T-cell (primary cell): ENCODE measurements at regions not wholly inside any gene's neighbourhood (a gene's known extent, or its start where the extent isn't known, plus 50 kb on each side); places are given as distances from the start of the nearest gene placed in this dataset.

ENCODE experiments used
- ATAC-seq, 4 experiments: fragments of 200-7000 bp in 3 of 4; fragments of 150-1000 bp in 1 of 4; cut with Tn5 transposase; replicated peaks in 1 of 4; 1 replicate in 3 of 4; 2 replicates in 1 of 4; pipeline ENCODE4 v1.10.0; 2021; ENCODE audit warnings: moderate library complexity in 3 of 4, mild to moderate bottlenecking in 2 of 4, moderate number of reproducible peaks in 1 of 4
- CTCF ChIA-PET, 2 donors: fragments of 300-600 bp; sonication (Branson Sonifier 250); formaldehyde crosslinking; loops; one replicate each; lab custom pipeline; 2022; ENCODE audit warnings: antibody characterized with exemption in 2 of 2; lab: Charles Lee
- POLR2A ChIA-PET, 2 donors: fragments of 300-600 bp; sonication (Branson Sonifier 250); formaldehyde crosslinking; loops; one replicate each; lab custom pipeline; 2022; ENCODE audit warnings: antibody characterized with exemption in 2 of 2; lab: Charles Lee
- DNase-seq, 35 experiments: peaks; one replicate each; pipeline versions ENCODE4 v3.0.0 to v3.0.0-alpha.2; 2013 to 2023
- H3K27ac ChIP-seq: one replicate; pipeline ENCODE4 v1.5.1; 2013; ENCODE audit warnings: low read length
- H3K27me3 ChIP-seq, 2 experiments: replicated peaks in 1 of 2; 1 replicate in 1 of 2; 2 replicates in 1 of 2; pipeline versions ENCODE4 v1.6.1 to v1.7.0; 2013; ENCODE audit warnings: low read length in 1 of 2, mixed read lengths in 1 of 2; ENCODE audit not compliant: control insufficient read depth in 2 of 2, insufficient read depth in 2 of 2; ENCODE audit errors: extremely low read depth in 1 of 2
- H3K36me3 ChIP-seq, 2 donors: 1 replicate in 1 of 2; 2 replicates in 1 of 2; pipeline versions ENCODE4 v1.6.1 to v1.7.0; 2013; ENCODE audit warnings: low read length in 1 of 2; ENCODE audit not compliant: control insufficient read depth in 2 of 2, insufficient read depth in 1 of 2; ENCODE audit errors: extremely low read depth in 1 of 2
- H3K4me1 ChIP-seq, 2 experiments: 1 replicate in 1 of 2; 2 replicates in 1 of 2; pipeline versions ENCODE4 v1.6.1 to v1.7.0; 2013; ENCODE audit warnings: low read length in 2 of 2, mixed read lengths in 1 of 2; ENCODE audit not compliant: insufficient read depth in 2 of 2, control insufficient read depth in 1 of 2; ENCODE audit errors: extremely low read depth in 1 of 2
- H3K4me3 ChIP-seq, 2 donors: 1 replicate in 1 of 2; 2 replicates in 1 of 2; pipeline versions ENCODE4 v1.5.1 to v1.7.0; 2013; ENCODE audit warnings: mild to moderate bottlenecking in 2 of 2, low read length in 1 of 2, moderate library complexity in 1 of 2; ENCODE audit not compliant: control insufficient read depth in 1 of 2; ENCODE audit errors: extremely low read depth in 1 of 2
- H3K9me3 ChIP-seq: 2 replicates; pipeline ENCODE4 v1.7.0; 2013
- H3K27ac Mint-ChIP-seq, 2 donors: one replicate each; pipeline ENCODE4 v1.8.0; 2020 to 2021; ENCODE audit warnings: mild to moderate bottlenecking in 2 of 2, mixed read lengths in 2 of 2
- H3K27me3 Mint-ChIP-seq, 2 donors: one replicate each; pipeline ENCODE4 v1.8.0; 2021 to 2022; ENCODE audit warnings: mixed read lengths in 2 of 2
- H3K36me3 Mint-ChIP-seq: one replicate; pipeline ENCODE4 v1.8.0; 2021; ENCODE audit warnings: mixed read lengths
- H3K4me1 Mint-ChIP-seq, 3 donors: one replicate each; pipeline ENCODE4 v1.8.0; 2020 to 2022; ENCODE audit warnings: mixed read lengths in 3 of 3, mild to moderate bottlenecking in 1 of 3
- H3K4me3 Mint-ChIP-seq, 3 donors: one replicate each; pipeline ENCODE4 v1.8.0; 2020 to 2022; ENCODE audit warnings: mild to moderate bottlenecking in 3 of 3, mixed read lengths in 3 of 3, moderate library complexity in 3 of 3
- H3K9me3 Mint-ChIP-seq, 3 donors: one replicate each; pipeline ENCODE4 v1.8.0; 2020 to 2022; ENCODE audit warnings: mixed read lengths in 3 of 3
- WGBS: methylation state at CpG from one replicate; pipeline ENCODE4 v1.1.5; 2013; ENCODE audit warnings: missing lambda C conversion rate; ENCODE audit not compliant: insufficient coverage; 5-methylcytosine and 5-hydroxymethylcytosine counted together

- H3K4me1 Mint-ChIP-seq = no peaks in the 10 kb centered on the region
- Histone ChIP-seq H3K36me3 (no peaks in the 10 kb centered on the region), H3K4me3 (no peak overlapping the region), H3K27me3 (peaks cover 0 to 3% of the 10 kb centered on the region in 2 experiments), H3K9me3 (no peaks in the 10 kb centered on the region), H3K4me1 (no peaks in the 10 kb centered on the region), H3K27ac (no peak overlapping the region)
- no peaks in the 10 kb centered on the region for H3K36me3 Mint-ChIP-seq
- DNase-seq (no peak), ATAC-seq (no peak)
- no peak overlapping the region for H3K4me3 Mint-ChIP-seq
- ChIA-PET POLR2A (no interaction called here), CTCF (no interaction called here)
- peaks cover 20 to 40% of the 10 kb centered on the region in 2 donors for H3K27me3 Mint-ChIP-seq
- WGBS = no CpG with 5 or more reads among the region's 7 CpGs
- H3K9me3 Mint-ChIP-seq = no peaks in the 10 kb centered on the region
- H3K27ac Mint-ChIP-seq = no peak overlapping the region
Observed at GRCh38 chr10:118213436-118213835, 128.7 kb downstream of the FAM204A start.

GRCh38 chr10:118210276-118210675, 131.8 kb downstream of the FAM204A start:
- no peaks in the 10 kb centered on the region for H3K36me3 Mint-ChIP-seq
- no peaks in the 10 kb centered on the region for H3K9me3 Mint-ChIP-seq
- WGBS = no CpG with 5 or more reads among the region's 2 CpGs
- Histone ChIP-seq H3K4me3 (no peak overlapping the region), H3K4me1 (no peaks in the 10 kb centered on the region), H3K9me3 (no peaks in the 10 kb centered on the region), H3K27ac (no peak overlapping the region), H3K36me3 (no peaks in the 10 kb centered on the region), H3K27me3 (peaks cover 0 to 3% of the 10 kb centered on the region in 2 experiments)
- peaks cover 26 to 37% of the 10 kb centered on the region in 2 donors for H3K27me3 Mint-ChIP-seq
- DNase-seq = no peak
- no peaks in the 10 kb centered on the region for H3K4me1 Mint-ChIP-seq
- ChIA-PET CTCF (no interaction called here), POLR2A (no interaction called here)
- no peak overlapping the region for H3K27ac Mint-ChIP-seq
- H3K4me3 Mint-ChIP-seq = no peak overlapping the region
- ATAC-seq = no peak

GRCh38 chr10:118209215-118209614, 132.9 kb downstream of the FAM204A start:
- H3K9me3 ChIP-seq = no peaks in the 10 kb centered on the region
- no peaks in the 10 kb centered on the region for H3K4me1 ChIP-seq
- WGBS = 83% methylated on average over 2 of the region's 4 CpGs
- H3K36me3 Mint-ChIP-seq = no peaks in the 10 kb centered on the region
- peaks cover 0 to 3% of the 10 kb centered on the region in 2 experiments for H3K27me3 ChIP-seq
- H3K9me3 Mint-ChIP-seq = no peaks in the 10 kb centered on the region
- no peaks in the 10 kb centered on the region for H3K36me3 ChIP-seq
- peaks cover 30 to 41% of the 10 kb centered on the region in 2 donors for H3K27me3 Mint-ChIP-seq
- H3K27ac ChIP-seq = no peak overlapping the region
- no peak for ATAC-seq
- DNase-seq = no peak
- no peak overlapping the region for H3K4me3 Mint-ChIP-seq
- POLR2A ChIA-PET = no interaction called here
- CTCF ChIA-PET = no interaction called here
- no peaks in the 10 kb centered on the region for H3K4me1 Mint-ChIP-seq
- H3K4me3 ChIP-seq = no peak overlapping the region
- no peak overlapping the region for H3K27ac Mint-ChIP-seq

- WGBS = 93% methylated on average over 4 of the region's 7 CpGs
- no peak overlapping the region for H3K27ac Mint-ChIP-seq
- H3K4me1 Mint-ChIP-seq = no peaks in the 10 kb centered on the region
- H3K27ac ChIP-seq = no peak overlapping the region
- ChIA-PET CTCF (no interaction called here), POLR2A (no interaction called here)
- no peaks in the 10 kb centered on the region for H3K36me3 Mint-ChIP-seq
- no peaks in the 10 kb centered on the region for H3K4me1 ChIP-seq
- ATAC-seq = no peak
- no peak overlapping the region for H3K4me3 Mint-ChIP-seq
- peaks cover 34 to 44% of the 10 kb centered on the region in 2 donors for H3K27me3 Mint-ChIP-seq
- H3K9me3 ChIP-seq = no peaks in the 10 kb centered on the region
- H3K9me3 Mint-ChIP-seq = no peaks in the 10 kb centered on the region
- H3K27me3 ChIP-seq = peaks cover 0 to 3% of the 10 kb centered on the region in 2 experiments
- no peaks in the 10 kb centered on the region for H3K36me3 ChIP-seq
- DNase-seq = no peak
- no peak overlapping the region for H3K4me3 ChIP-seq
Observed at GRCh38 chr10:118207470-118208007, 134.6 kb downstream of the FAM204A start.

- no peak overlapping the region for H3K4me3 ChIP-seq
- H3K9me3 ChIP-seq = no peaks in the 10 kb centered on the region
- DNase-seq (no peak), ATAC-seq (no peak)
- Mint-ChIP-seq H3K4me3 (no peak overlapping the region), H3K9me3 (peaks cover 0 to 4% (median 0%) of the 10 kb centered on the region in 3 donors), H3K27ac (no peak overlapping the region), H3K36me3 (no peaks in the 10 kb centered on the region), H3K4me1 (no peaks in the 10 kb centered on the region), H3K27me3 (peaks cover 36 to 42% of the 10 kb centered on the region in 2 donors)
- H3K36me3 ChIP-seq = no peaks in the 10 kb centered on the region
- no peaks in the 10 kb centered on the region for H3K4me1 ChIP-seq
- no peak overlapping the region for H3K27ac ChIP-seq
- POLR2A ChIA-PET = no interaction called here
- no CpG with 5 or more reads among the region's 3 CpGs for WGBS
- CTCF ChIA-PET = interaction anchor here (0.6 kb wide), 2 partner anchors 26 to 39 kb away, joined by 3 to 7 read pairs; no protein-coding TSS in a partner anchor
- H3K27me3 ChIP-seq = peaks cover 0 to 3% of the 10 kb centered on the region in 2 experiments
Observed at GRCh38 chr10:118204292-118204943, 137.7 kb downstream of the FAM204A start.

GRCh38 chr10:118203461-118203860, 138.7 kb downstream of the FAM204A start:
- H3K27ac Mint-ChIP-seq = no peak overlapping the region
- H3K4me3 Mint-ChIP-seq = no peak overlapping the region
- Histone ChIP-seq H3K9me3 (no peaks in the 10 kb centered on the region), H3K27ac (no peak overlapping the region), H3K36me3 (no peaks in the 10 kb centered on the region), H3K27me3 (no peaks in the 10 kb centered on the region), H3K4me3 (no peak overlapping the region), H3K4me1 (no peaks in the 10 kb centered on the region)
- no peak for DNase-seq
- peaks cover 31 to 39% of the 10 kb centered on the region in 2 donors for H3K27me3 Mint-ChIP-seq
- peaks cover 0 to 4% (median 0%) of the 10 kb centered on the region in 3 donors for H3K9me3 Mint-ChIP-seq
- no peaks in the 10 kb centered on the region for H3K4me1 Mint-ChIP-seq
- ATAC-seq = no peak
- no peaks in the 10 kb centered on the region for H3K36me3 Mint-ChIP-seq
- CTCF ChIA-PET = interaction anchor here in 1 of 2 donors (0.6 kb wide), 1 partner anchor 40 kb away, joined by 7 read pairs; no protein-coding TSS in a partner anchor
- WGBS = no CpG with 5 or more reads among the region's 2 CpGs
- POLR2A ChIA-PET = no interaction called here
